Mesenchymal stem cell (in vitro differentiated cells and primary cell): ENCODE measurements at regions not wholly inside any gene's neighbourhood (a gene's known extent, or its start where the extent isn't known, plus 50 kb on each side); places are given as distances from the start of the nearest gene placed in this dataset.

Source experiments
- DNase-seq: peaks from one replicate; pipeline ENCODE4 v3.0.0-alpha.2; 2013
- H2AFZ ChIP-seq: one replicate; pipeline ENCODE4 v1.6.1; 2013; ENCODE audit warnings: low read depth, mild to moderate bottlenecking, control low read depth, inconsistent platforms, low read length, moderate library complexity
- H2AK5ac ChIP-seq: 2 replicates; pipeline ENCODE4 v1.6.1; 2013; ENCODE audit warnings: low read length, moderate library complexity, mild to moderate bottlenecking, inconsistent platforms; ENCODE audit not compliant: severe bottlenecking
- H2BK120ac ChIP-seq: one replicate; pipeline ENCODE4 v1.6.1; 2013; ENCODE audit warnings: low read depth, mild to moderate bottlenecking, inconsistent platforms, low read length, moderate library complexity
- H2BK12ac ChIP-seq, 2 experiments: one replicate each; pipeline ENCODE4 v1.6.1; 2013; ENCODE audit warnings: inconsistent platforms in 2 of 2, low read length in 2 of 2, mild to moderate bottlenecking in 2 of 2, moderate library complexity in 2 of 2, control low read depth in 1 of 2
- H2BK15ac ChIP-seq: one replicate; pipeline ENCODE4 v1.6.1; 2013; ENCODE audit warnings: mild to moderate bottlenecking, low read depth, inconsistent platforms; ENCODE audit not compliant: poor library complexity, severe bottlenecking
- H2BK5ac ChIP-seq: 2 replicates; pipeline ENCODE4 v1.6.1; 2013; ENCODE audit warnings: low read depth, mild to moderate bottlenecking, low read length, control low read depth, inconsistent platforms; ENCODE audit not compliant: poor library complexity, severe bottlenecking
- H3K14ac ChIP-seq, 2 experiments: one replicate each; pipeline ENCODE4 v1.6.1; 2013; ENCODE audit warnings: inconsistent platforms in 2 of 2, low read length in 2 of 2, control low read depth in 1 of 2, mild to moderate bottlenecking in 1 of 2, moderate library complexity in 1 of 2
- H3K18ac ChIP-seq, 2 experiments: one replicate each; pipeline ENCODE4 v1.6.1; 2013; ENCODE audit warnings: inconsistent platforms in 2 of 2, low read length in 2 of 2, control low read depth in 1 of 2, low read depth in 1 of 2, mild to moderate bottlenecking in 1 of 2
- H3K23ac ChIP-seq, 2 experiments: one replicate each; pipeline ENCODE4 v1.6.1; 2013; ENCODE audit warnings: inconsistent platforms in 2 of 2, low read length in 2 of 2, mild to moderate bottlenecking in 2 of 2, moderate library complexity in 2 of 2, control low read depth in 1 of 2
- H3K27ac ChIP-seq: 2 replicates; pipeline ENCODE4 v1.5.1; 2013; ENCODE audit warnings: mild to moderate bottlenecking, moderate library complexity, low read length, control low read depth, inconsistent platforms; ENCODE audit not compliant: poor library complexity, severe bottlenecking
- H3K27me3 ChIP-seq, 2 experiments: 2 replicates each; pipeline versions ENCODE4 v1.6.1 to v1.7.0; 2013; ENCODE audit warnings: low read length in 2 of 2, mild to moderate bottlenecking in 2 of 2, moderate library complexity in 2 of 2, control low read depth in 1 of 2, inconsistent platforms in 1 of 2; ENCODE audit not compliant: control insufficient read depth in 1 of 2, insufficient read depth in 1 of 2
- H3K36me3 ChIP-seq, 2 experiments: 2 replicates each; pipeline versions ENCODE4 v1.6.1 to v1.7.0; 2013; ENCODE audit warnings: low read length in 2 of 2, control low read depth in 1 of 2, inconsistent platforms in 1 of 2, low read depth in 1 of 2, mild to moderate bottlenecking in 1 of 2; ENCODE audit not compliant: insufficient read depth in 2 of 2, control insufficient read depth in 1 of 2
- H3K4ac ChIP-seq, 2 experiments: one replicate each; pipeline ENCODE4 v1.6.1; 2013; ENCODE audit warnings: inconsistent platforms in 2 of 2, low read length in 2 of 2, mild to moderate bottlenecking in 2 of 2, moderate library complexity in 2 of 2, control low read depth in 1 of 2, low read depth in 1 of 2
- H3K4me1 ChIP-seq: 2 replicates; pipeline ENCODE4 v1.6.1; 2013; ENCODE audit warnings: low read depth, low read length, control low read depth; ENCODE audit not compliant: control insufficient read depth, insufficient read depth
- H3K4me2 ChIP-seq: 2 replicates; pipeline ENCODE4 v1.6.1; 2013; ENCODE audit warnings: low read length, mild to moderate bottlenecking, inconsistent platforms; ENCODE audit not compliant: poor library complexity, severe bottlenecking
- H3K4me3 ChIP-seq, 2 experiments: 2 replicates each; pipeline versions ENCODE4 v1.5.1 to v1.7.0; 2013; ENCODE audit warnings: low read length in 2 of 2, mild to moderate bottlenecking in 2 of 2, control low read depth in 1 of 2, low read depth in 1 of 2; ENCODE audit not compliant: insufficient read depth in 1 of 2
- H3K79me1 ChIP-seq: replicated peaks from 2 replicates; pipeline ENCODE4 v1.6.1; 2013; ENCODE audit warnings: mild to moderate bottlenecking, control low read depth, low read length, inconsistent platforms; ENCODE audit not compliant: poor library complexity, severe bottlenecking
- H3K9ac ChIP-seq: 2 replicates; pipeline ENCODE4 v1.7.0; 2013; ENCODE audit warnings: mild to moderate bottlenecking, low read length, moderate library complexity
- H3K9me3 ChIP-seq: 2 replicates; pipeline ENCODE4 v1.7.0; 2013; ENCODE audit warnings: mild to moderate bottlenecking, low read length; ENCODE audit not compliant: control insufficient read depth
- H4K8ac ChIP-seq: one replicate; pipeline ENCODE4 v1.6.1; 2013; ENCODE audit warnings: inconsistent platforms, mild to moderate bottlenecking, low read length, moderate library complexity
- H4K91ac ChIP-seq: one replicate; pipeline ENCODE4 v1.6.1; 2013; ENCODE audit warnings: mild to moderate bottlenecking, low read length, inconsistent platforms
- WGBS: methylation state at CpG from one replicate; pipeline ENCODE4 v1.1.7; 2013; ENCODE audit warnings: mixed read lengths; 5-methylcytosine and 5-hydroxymethylcytosine counted together

GRCh38 chr3:40911264-40911663 lies 288.0 kb upstream of the CTNNB1 start:
- Histone ChIP-seq H3K27me3 (no peaks in the 10 kb centered on the region), H3K14ac (no peak overlapping the region), H3K79me1 (no peaks in the 10 kb centered on the region), H3K4me3 (no peak overlapping the region), H3K4ac (no peak overlapping the region), H3K4me2 (no peak overlapping the region), H2AFZ (no peak overlapping the region), H2BK15ac (no peak overlapping the region), H2BK5ac (no peak overlapping the region), H3K36me3 (no peaks in the 10 kb centered on the region), H2AK5ac (no peak overlapping the region), H3K23ac (no peak overlapping the region), H3K18ac (no peak overlapping the region), H2BK120ac (no peak overlapping the region), H4K91ac (no peak overlapping the region), H2BK12ac (no peak overlapping the region), H3K9ac (no peak overlapping the region), H3K9me3 (no peaks in the 10 kb centered on the region), H4K8ac (no peak overlapping the region), H3K27ac (no peak overlapping the region), H3K4me1 (peaks cover 14% of the 10 kb centered on the region)
- no peak for DNase-seq
- WGBS: no CpG with 5 or more reads among the region's 2 CpGs

- Histone ChIP-seq H3K36me3 (no peaks in the 10 kb centered on the region), H2BK120ac (no peak overlapping the region), H3K4me3 (no peak overlapping the region), H2BK5ac (no peak overlapping the region), H3K18ac (no peak overlapping the region), H3K4me1 (peaks cover 14% of the 10 kb centered on the region), H4K8ac (no peak overlapping the region), H2AK5ac (no peak overlapping the region), H3K14ac (no peak overlapping the region), H4K91ac (no peak overlapping the region), H3K9ac (no peak overlapping the region), H3K4ac (no peak overlapping the region), H3K9me3 (no peaks in the 10 kb centered on the region), H2AFZ (no peak overlapping the region), H2BK15ac (no peak overlapping the region), H3K4me2 (no peak overlapping the region), H3K23ac (no peak overlapping the region), H2BK12ac (no peak overlapping the region), H3K79me1 (no peaks in the 10 kb centered on the region), H3K27ac (peak overlapping the region; percentile 47), H3K27me3 (no peaks in the 10 kb centered on the region)
- WGBS: no CpG with 5 or more reads among the region's 1 CpG
- DNase-seq: no peak
These were observed 287.4 kb upstream of the CTNNB1 start for GRCh38 chr3:40911928-40912327.

GRCh38 chr3:40912461-40912860 lies 286.8 kb upstream of the CTNNB1 start:
- Histone ChIP-seq H3K23ac (no peak overlapping the region), H2AFZ (no peak overlapping the region), H4K8ac (no peak overlapping the region), H3K18ac (no peak overlapping the region), H3K27me3 (no peaks in the 10 kb centered on the region), H3K36me3 (no peaks in the 10 kb centered on the region), H2BK15ac (no peak overlapping the region), H3K4me2 (no peak overlapping the region), H2AK5ac (no peak overlapping the region), H2BK120ac (no peak overlapping the region), H3K79me1 (no peaks in the 10 kb centered on the region), H3K14ac (no peak overlapping the region), H3K4ac (no peak overlapping the region), H3K9ac (no peak overlapping the region), H2BK12ac (no peak overlapping the region), H3K4me3 (no peak overlapping the region), H3K27ac (no peak overlapping the region), H3K4me1 (peaks cover 14% of the 10 kb centered on the region), H2BK5ac (no peak overlapping the region), H4K91ac (no peak overlapping the region), H3K9me3 (no peaks in the 10 kb centered on the region)
- 77% methylated on average over 4 of the region's 4 CpGs for WGBS
- no peak for DNase-seq

- H3K36me3 ChIP-seq: no peaks in the 10 kb centered on the region
- H3K9me3 ChIP-seq: no peaks in the 10 kb centered on the region
- peak overlapping the region; percentile 21 for H2AK5ac ChIP-seq
- no peak for DNase-seq
- H3K4me1 ChIP-seq: peaks cover 14% of the 10 kb centered on the region
- no peak overlapping the region for H3K9ac ChIP-seq
- WGBS: 89% methylated on average over 4 of the region's 4 CpGs
- H4K91ac ChIP-seq: no peak overlapping the region
- H3K27me3 ChIP-seq: no peaks in the 10 kb centered on the region
- no peak overlapping the region for H4K8ac ChIP-seq
- no peak overlapping the region for H3K18ac ChIP-seq
- H3K4me2 ChIP-seq: no peak overlapping the region
- no peak overlapping the region for H2AFZ ChIP-seq
- H2BK120ac ChIP-seq: no peak overlapping the region
- no peak overlapping the region for H3K14ac ChIP-seq
- no peak overlapping the region for H3K4ac ChIP-seq
- no peak overlapping the region for H2BK15ac ChIP-seq
- H3K79me1 ChIP-seq: no peaks in the 10 kb centered on the region
- H2BK12ac ChIP-seq: no peak overlapping the region
- H3K27ac ChIP-seq: no peak overlapping the region
- H2BK5ac ChIP-seq: no peak overlapping the region
- H3K4me3 ChIP-seq: no peak overlapping the region
- no peak overlapping the region for H3K23ac ChIP-seq
These were observed 286.1 kb upstream of the CTNNB1 start for GRCh38 chr3:40913192-40913591.
